HG03442 (cell line): ENCODE measurements at regions not wholly inside any gene's neighbourhood (a gene's known extent, or its start where the extent isn't known, plus 50 kb on each side); places are given as distances from the start of the nearest gene placed in this dataset.

Source experiments
- ATAC-seq: cut with Tn5 transposase; IDR thresholded peaks from one replicate; pipeline ENCODE4 v1.9.1; 2021; ENCODE audit warnings: mild to moderate bottlenecking, moderate library complexity; ENCODE audit not compliant: unreplicated experiment

DNA sequence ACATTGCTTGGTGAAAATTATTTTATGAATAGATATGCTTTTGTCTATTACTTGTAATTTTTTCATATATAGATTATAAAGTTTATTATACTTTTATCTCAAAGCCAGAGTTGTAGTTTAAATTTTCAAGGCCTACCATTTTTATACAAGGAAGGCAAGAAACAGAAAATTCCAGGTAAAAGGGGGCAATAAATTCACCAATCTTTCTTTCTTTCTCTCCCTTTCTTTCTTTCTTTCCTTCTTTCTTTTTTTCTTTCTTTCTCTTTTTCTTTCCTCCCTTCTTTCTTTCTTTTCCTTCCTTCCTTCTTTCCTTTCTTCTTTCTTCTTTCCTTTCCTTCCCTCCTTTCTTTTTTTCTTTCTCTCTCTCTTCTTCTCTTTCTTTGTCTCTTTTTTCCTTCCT is 529.4 kb downstream of the PCDH17 start:
- ATAC-seq, result no peak

DNA sequence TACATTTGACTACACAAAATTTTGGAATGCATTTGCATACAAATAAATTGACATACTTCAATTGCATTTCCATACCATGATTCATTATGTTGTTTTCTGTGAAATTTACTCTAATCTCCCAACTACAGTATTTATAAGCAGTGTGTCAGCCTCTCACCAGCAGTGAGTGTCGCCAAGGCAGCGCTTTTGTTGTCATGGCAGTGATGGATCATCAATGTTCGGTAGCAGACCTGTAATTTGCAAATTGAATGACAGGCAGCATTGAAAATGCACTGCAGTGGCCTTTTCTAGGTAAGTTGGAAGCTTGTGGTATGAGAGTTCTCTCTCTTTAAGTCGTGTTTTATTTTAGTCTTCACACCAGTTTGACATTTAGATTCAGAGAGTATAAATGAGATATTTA is 534.1 kb downstream of the PCDH17 start:
- no peak for ATAC-seq

DNA sequence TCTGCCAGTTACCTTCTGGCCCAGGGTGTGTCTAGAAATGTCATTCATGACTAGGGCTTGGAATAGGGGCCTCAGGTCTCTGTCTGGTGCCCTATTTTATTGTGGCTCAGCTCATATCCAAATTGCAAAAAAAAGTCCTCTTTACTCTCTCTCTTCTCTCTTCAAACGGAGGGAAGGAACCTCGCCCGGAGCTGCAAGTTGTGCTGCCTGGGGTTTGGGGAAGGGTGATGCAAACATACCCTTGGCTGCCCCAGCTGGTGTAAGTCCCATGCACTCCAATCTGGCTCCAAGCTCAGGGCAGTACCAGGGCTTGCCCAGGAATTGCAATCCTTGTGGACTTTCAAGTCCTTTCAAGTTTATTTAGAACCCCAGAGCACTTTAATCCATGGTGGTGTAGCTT is 549.6 kb downstream of the PCDH17 start:
- ATAC-seq, result no peak

DNA sequence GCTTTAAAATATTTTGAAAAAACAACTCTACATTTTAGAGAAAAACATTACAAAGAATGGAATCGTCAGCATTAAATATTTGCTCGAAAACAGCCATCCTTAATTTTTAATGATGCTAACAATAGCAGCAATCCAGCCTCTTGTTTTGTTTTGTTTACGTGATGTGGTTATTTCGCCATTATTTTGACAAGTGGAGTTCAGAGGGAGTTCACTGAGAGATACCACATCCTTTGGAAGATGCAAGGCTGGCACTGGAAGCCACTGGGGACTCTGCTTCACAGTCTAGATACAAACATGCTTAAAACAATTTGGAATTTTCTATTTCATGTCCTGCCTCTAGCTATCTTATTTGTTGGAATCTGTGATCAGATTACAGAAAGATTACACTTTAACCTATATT is 556.3 kb downstream of the PCDH17 start:
- no peak for ATAC-seq

DNA sequence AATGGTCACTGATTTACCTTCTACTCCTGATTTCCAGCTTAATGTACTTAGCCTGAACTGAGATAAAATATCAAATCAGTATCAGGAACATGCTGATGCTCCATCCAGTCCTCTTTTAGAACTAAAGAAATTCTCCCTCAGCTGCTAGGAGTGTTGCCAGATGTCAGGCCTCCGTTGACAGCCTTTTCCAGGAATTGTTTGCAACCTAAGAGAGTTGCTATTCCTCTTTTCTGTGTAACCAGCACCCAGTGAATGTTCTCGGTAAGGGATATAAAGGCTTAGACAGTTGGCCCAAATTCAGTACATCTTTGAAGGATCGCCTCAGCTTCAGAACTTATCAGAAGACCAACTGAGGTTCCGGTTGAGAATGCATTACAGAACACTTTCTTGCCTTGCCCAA is 559.0 kb downstream of the PCDH17 start:
- no peak for ATAC-seq

DNA sequence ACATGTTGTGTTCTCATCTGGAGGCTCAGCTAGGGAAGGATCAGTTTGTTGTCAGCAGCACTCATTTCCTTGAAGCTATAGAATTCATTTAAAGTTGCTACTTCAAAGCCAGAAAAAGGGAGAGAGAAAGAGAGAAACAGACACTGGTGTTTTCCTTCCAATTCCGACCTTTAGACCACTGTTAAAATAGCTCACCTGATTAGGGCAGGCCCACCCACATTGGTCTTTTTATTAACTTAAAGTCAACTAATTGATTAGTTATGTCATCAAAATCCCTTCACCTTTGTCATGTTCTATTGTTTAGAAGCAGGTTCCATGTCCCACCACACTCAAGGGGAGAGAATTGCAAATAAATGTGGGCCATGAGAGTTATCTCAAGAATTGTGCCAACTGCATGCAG is 560.2 kb downstream of the PCDH17 start:
- no peak for ATAC-seq

DNA sequence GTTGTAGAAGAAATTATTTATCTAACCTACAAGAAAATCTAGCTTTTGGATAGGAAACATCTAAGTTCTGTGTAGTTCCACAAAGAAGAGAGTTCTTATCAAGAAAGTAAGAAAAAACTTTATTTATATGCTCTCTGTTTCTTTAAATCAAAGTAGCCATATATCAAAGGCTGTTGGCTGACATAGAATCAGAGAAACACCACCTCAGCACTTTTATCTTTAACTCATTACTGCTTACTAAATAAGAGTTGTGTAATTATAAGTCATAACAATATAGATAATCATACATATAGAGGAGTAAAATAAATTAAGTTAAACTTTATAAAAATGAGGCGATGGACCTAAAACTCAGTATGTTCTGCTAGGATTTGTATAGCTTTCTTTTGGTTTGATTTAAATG is 570.6 kb downstream of the PCDH17 start:
- no peak for ATAC-seq

DNA sequence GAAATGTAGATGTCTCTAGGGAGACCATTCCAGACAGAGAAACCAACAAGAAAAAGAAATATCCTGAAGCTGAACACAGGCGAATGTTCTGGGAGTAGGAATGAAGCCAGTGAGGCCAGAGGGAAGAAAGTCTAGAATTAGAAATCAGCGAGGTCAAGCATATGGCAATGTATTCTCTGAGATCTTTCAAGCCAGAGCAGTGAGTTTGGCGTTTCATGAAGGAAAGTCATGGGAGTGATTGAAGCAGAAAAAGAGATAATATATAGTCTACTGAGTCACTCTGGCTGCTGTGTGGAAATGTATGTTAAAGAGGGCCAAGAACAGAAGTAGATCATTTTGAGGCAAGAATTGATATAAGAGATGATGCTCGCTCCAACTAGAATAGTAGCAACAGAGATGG is 576.0 kb downstream of the PCDH17 start:
- ATAC-seq, result no peak

DNA sequence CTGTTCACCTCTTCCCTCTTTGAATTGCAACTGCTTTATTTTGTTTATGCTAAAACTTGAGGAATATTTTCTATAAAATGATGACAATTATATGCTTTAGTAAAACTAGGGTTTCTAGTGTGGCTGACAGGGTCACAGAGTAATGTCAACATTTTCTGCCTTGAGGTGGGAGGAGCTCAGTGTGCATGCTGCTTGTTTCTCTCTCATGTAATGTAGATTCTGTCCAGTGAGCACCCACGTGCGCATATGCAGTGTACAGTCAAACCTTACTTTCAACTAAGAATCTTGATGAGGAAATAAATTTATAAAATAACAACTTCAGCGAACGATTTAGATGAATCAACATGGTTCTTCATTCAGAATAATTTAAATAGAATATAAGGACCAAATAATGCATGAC is 603.9 kb downstream of the PCDH17 start:
- ATAC-seq, result no peak

DNA sequence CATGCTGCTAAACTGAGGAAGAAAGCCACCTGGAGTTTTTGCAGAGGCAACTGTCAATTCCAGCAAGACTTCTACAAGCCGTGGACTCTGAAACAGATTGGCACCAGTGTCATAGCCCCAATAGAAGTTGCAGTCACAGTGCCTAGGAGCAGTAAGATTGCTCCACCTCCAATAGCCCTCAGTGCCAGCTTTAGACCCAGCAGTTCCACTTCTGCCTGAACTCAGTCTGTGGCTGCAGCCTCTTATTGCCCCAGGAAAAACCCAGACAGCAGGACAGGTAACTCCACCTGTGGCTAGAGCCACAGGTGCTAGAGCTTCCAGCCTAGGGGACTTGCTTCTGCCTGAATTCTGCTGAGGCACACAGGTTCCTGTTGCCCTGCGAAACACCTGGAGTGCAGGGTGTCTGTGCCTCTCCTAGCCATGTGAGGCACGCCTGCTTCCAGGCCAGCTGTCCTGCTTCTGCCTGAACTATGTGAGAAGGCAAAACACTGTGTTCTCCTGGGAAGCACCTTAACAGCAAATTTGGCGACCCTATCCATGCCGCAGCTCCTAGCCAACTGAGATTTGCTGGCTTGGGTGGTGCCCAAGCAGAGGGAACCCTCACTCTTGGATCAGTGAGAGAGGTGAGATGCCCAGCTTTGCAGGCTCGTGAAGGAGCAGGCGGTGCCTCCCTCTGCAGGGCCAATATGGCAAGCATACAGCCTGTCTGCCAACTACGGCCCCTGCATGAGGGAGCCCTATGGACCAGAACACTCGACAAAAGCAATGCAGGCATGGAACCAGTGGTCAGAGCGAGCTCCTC is 607.6 kb downstream of the PCDH17 start:
- ATAC-seq, result no peak

DNA sequence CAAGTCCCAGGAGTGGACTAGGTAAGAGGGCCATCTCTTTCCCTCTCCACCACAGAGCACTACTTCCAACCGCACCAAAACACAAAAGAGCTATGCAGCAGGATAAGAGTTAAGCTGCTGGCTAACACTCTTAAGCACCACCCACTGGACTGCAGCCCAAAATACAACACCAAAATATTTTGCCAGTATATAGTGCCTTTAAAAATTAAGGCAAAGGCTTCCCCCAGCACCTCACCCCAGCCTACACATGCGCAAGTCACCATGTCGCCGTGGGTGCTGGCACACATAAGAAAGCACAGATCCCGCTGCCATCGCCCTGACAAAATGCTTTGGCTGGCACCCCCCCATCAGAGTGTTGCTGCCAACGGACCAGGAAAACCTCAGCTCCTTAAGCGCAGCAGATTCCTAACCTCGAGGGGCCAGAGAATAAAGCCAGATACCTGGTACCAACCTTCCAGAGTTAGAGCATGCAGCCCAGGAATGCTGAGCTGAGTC is 608.3 kb downstream of the PCDH17 start:
- ATAC-seq, result no peak

DNA sequence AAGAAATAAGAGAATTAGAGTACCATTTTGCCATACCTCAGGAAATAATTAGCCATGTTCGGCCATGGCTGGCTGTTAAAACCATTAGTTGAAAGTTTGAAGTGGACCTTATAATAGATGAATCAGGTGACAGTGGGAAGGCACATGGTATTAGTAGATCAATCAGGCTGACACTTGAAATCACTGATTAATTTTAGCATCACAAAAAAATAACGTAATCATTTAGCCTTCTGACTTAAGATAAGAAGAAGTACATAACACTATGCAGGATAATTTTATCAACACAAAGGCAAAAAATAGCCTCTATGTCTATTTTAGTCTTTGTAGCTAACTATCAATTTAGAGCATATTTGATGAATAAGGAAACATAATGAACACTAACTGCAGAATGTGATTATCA is 615.5 kb downstream of the PCDH17 start:
- ATAC-seq, result no peak

DNA sequence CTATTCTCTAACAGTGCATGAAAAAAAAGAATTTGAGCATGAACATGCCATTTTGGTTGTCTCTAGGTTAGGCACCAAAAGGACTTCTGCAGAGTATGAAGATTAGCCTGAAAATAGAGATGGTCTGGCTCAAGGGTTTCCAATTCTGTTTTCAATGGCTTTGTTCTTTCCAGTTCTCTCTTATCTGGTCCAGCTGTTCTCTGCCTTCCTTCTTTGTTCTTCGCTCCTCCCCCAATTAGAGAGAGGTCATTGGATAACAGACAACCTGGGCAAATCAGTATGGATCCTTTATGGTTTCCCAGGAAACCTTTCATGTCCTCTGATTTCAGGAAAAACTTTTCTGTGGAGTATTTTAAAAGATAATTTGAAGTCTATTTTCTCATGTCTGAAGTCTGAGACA is 623.4 kb downstream of the PCDH17 start:
- ATAC-seq, result no peak

DNA sequence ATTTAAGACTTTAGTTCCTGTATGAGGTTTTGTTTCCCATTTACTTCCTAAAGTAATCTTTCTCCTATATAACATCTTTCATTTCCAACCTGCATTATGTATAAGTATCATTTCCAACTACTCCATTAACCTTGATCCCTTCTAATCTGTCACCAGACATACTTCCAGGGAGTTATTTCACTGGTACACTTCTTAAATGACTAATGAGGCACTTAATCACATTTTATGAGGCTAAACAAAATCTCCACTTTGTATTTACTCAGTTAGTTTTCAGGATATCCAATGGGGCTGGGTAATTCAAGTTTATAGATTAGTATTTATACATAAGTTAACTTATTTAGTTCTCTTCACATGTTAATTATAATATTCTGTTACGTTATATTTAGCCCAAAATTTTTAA is 634.7 kb downstream of the PCDH17 start:
- no peak for ATAC-seq

DNA sequence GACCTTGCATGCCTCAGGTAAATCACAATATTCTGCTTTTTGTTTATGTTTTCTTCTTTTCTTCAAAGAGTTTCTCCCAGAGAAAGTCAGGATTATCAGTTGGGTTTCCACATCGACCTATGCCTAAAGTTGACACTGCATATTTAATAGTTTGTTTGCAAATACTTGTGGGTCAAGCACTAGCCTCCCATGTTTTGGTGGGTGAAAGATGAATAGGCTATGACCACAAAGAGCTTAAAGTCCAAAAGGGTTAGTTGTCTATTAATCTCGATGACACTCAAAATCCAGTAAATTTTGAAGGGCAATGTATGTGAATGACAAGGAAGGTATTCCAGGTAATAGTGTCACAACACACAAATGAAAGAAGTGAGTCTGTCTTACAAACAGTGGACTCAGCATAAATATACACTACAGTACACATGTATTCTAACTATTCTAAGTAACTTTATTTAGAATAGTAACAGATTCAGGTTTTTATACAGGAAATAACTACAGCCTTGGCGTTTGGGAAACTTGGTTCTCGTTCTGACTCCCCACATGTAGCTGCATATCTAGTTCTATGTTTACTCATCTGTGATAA is 667.1 kb downstream of the PCDH17 start:
- no peak for ATAC-seq

DNA sequence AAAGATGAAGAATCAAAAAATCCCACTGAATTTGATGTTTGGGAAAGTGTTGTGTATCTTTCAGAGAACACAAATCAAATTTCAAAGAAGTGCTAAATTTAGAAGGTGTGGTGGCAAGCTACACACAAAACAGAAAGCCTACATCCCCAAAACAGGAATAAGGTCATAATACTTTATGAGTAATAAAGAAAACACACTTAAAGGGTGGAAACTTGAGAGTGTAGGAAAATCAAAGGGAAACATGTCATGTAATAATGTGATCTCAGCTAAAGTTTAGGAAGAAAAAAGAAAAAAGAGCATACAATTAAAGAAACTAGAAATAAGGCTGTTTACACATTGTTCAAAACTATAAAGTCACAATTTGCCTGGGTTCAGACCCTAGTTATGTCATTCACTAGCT is 668.7 kb downstream of the PCDH17 start:
- no peak for ATAC-seq

DNA sequence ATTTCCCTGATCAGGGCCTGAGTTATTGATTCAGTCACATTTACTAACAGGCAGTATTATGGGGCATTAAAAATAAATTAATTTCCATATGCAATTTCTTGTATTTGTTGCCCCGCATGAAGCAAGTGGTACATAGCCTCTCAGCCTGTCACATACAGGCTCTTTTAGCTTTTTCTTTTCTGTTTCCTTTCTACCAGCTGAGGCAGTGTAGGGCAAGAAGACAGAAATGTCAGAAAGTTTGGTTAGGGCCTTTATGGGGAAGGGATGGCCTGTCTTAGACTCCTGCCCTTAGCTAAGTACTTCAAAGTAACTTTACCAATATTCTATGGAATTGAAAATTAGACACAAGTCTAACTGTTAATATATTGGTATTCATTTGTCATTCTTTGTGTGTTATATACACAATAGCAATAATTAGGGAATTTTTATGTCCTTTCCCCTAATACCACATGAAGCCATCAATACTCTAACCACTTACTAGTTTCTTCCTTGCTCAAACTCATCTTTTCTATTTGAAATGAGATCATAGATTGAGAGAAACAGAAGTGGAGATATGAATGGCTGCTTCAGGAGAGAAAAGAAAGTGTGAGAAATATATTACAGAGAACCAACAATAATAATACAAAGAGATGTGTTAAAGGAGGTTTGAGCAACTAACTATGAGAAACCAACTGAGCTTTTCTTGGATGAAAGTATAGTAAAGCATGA is 669.6 kb downstream of the PCDH17 start:
- ATAC-seq, result no peak

DNA sequence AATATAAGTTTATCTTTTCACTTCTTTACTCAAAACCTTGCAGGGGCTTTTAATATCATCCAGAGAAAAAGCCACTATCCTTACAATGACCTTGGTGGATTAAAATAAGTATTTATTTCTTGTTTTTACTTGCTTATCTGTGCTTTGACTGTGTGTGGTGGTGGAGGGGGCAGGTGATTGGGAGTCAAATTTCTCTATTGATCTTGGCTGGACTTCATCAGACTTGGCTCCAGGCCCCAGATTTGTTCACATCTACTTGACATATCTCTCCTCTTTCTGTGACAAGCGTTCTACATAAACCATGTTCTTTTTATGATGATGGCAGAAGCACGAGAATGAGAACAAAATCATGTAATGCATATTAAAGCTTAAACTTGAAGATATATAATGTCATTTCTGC is 670.8 kb downstream of the PCDH17 start:
- no peak for ATAC-seq

DNA sequence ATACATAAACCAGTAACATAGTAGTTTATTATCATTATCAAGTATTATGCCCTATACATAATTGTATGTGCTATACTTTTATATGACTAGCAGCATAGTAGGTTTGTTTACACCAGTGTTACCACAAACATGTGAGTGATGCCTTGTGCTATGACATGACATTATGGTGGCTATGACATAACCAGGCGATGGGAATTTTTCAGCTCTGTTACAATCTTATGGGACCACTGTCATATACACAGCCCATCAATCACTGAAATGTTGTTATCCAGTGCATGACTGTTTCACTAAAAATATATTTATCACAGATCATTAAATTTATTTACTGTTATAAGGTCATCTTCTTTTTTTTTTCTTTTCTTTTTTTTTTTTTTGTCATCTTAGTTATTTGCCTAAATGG is 674.5 kb downstream of the PCDH17 start:
- no peak for ATAC-seq

DNA sequence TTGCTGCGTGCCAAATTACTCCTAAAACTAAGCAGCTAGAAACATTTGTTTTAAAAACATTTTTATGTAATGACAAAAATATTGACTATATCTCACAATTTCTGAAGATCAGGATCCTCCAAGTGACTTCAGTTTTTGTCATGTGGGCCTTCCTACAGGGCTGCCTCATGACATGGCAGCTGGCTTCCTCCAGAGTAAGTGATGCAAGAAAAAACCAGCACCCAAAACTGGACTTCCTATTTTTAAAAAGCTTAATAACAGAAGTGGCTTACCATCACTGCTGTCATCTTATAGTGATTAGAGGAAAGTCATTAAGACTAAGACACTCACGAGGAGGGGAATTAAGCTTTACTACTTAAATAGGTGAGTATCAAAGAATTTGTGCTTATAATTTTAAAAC is 681.7 kb downstream of the PCDH17 start:
- no peak for ATAC-seq

DNA sequence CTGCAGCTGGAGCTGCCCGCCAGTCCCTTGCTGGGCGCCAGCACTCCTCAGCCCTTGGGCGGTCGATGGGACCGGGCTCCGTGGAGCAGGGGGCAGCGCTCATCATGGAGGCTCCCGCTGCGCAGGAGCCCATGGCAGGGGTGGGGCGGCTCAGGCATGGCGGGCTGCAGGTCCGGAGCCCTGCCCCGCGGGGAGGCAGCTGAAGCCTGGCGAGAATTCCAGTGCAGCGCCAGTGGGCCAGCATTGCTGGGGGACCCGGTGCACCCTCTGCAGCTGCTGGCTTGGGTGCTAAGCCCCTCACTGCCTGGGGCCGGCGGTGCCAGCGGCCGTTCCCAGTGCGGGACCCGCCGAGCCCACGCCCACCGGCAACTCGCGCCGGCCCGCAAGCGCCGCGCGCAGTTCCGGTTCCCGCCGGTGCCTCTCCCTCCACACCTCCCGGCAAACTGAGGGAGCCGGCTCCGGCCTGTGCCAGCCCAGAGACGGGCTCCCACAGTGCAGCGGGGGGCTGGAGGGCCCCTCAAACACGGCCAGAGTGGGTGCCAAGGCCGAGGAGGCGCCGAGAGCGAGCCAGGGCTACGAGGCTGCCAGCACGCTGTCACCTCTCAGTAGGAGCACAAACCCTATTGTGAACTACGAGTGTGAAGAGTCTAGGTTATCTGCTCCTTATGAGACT is 687.1 kb downstream of the PCDH17 start:
- no peak for ATAC-seq

DNA sequence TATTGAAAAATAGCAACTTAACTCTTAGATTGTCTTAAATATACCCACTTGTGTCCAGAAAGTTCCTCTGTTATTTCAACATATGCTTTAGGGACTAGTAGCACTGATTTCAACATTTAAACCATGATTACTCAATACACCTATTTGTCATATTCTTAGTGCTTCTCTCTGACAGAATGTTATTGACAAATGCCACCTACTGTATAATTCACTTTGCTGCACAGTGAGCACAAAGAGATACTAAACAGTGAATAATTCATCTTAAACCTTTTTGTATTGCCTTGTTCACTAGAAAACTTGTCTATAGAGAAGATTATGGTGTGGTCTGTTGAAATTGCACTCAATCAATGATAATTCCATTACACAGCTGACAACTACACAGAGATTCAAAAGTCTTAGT is 692.6 kb downstream of the PCDH17 start:
- ATAC-seq, result no peak
